Endothelial cell of umbilical vein (primary cell): ENCODE measurements at regions not wholly inside any gene's neighbourhood (a gene's known extent, or its start where the extent isn't known, plus 50 kb on each side); places are given as distances from the start of the nearest gene placed in this dataset.

Experiments
- EZH2 ChIP-seq: IDR thresholded peaks from 2 replicates; pipeline ENCODE4 v1.6.1; 2012; ENCODE audit warnings: borderline replicate concordance, low read depth, mild to moderate bottlenecking, moderate library complexity, low read length, inconsistent platforms; ENCODE audit not compliant: severe bottlenecking
- GATA2 ChIP-seq: IDR thresholded peaks from 2 replicates; pipeline ENCODE4 v1.7.0; 2011; ENCODE audit warnings: low read depth, mild to moderate bottlenecking, moderate library complexity, mixed read lengths, low read length; ENCODE audit not compliant: insufficient read length, insufficient read depth
- POLR2A ChIP-seq: IDR thresholded peaks from 2 replicates; pipeline ENCODE4 v1.6.1; 2012; ENCODE audit warnings: low read depth, mild to moderate bottlenecking, control low read depth, low read length
- POLR2AphosphoS5 ChIP-seq: IDR thresholded peaks from 2 replicates; pipeline ENCODE4 v1.6.1; 2012; ENCODE audit warnings: low read depth, mild to moderate bottlenecking, control low read depth, low read length, moderate library complexity; ENCODE audit not compliant: insufficient read depth
- TF ChIP-seq, protein P1 (sequence below), 2 donors: IDR thresholded peaks; 1 replicate in 1 of 2; 2 replicates in 1 of 2; pipeline ENCODE4 v1.5.1; 2011; ENCODE audit warnings: low read length in 2 of 2, mild to moderate bottlenecking in 2 of 2, moderate library complexity in 2 of 2, control low read depth in 1 of 2, inconsistent platforms in 1 of 2, low read depth in 1 of 2; ENCODE audit not compliant: insufficient read depth in 1 of 2; ENCODE audit errors: extremely low read depth in 1 of 2
- TF ChIP-seq, protein P2 (sequence below): IDR thresholded peaks from 2 replicates; pipeline ENCODE4 v1.6.1; 2011; ENCODE audit not compliant: insufficient read depth, insufficient read length

- TF ChIP-seq, protein P1, sequence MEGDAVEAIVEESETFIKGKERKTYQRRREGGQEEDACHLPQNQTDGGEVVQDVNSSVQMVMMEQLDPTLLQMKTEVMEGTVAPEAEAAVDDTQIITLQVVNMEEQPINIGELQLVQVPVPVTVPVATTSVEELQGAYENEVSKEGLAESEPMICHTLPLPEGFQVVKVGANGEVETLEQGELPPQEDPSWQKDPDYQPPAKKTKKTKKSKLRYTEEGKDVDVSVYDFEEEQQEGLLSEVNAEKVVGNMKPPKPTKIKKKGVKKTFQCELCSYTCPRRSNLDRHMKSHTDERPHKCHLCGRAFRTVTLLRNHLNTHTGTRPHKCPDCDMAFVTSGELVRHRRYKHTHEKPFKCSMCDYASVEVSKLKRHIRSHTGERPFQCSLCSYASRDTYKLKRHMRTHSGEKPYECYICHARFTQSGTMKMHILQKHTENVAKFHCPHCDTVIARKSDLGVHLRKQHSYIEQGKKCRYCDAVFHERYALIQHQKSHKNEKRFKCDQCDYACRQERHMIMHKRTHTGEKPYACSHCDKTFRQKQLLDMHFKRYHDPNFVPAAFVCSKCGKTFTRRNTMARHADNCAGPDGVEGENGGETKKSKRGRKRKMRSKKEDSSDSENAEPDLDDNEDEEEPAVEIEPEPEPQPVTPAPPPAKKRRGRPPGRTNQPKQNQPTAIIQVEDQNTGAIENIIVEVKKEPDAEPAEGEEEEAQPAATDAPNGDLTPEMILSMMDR (IDR thresholded peaks at IDR 0.05; ENCODE audit: extremely low read depth in 1 of 2, insufficient read depth in 1 of 2, low read depth in 1 of 2, low read length in 2 of 2) = no peak
- TF ChIP-seq EZH2 (no peak), GATA2 (no peak), POLR2AphosphoS5 (no peak), POLR2A (no peak)
- TF ChIP-seq, protein P2, sequence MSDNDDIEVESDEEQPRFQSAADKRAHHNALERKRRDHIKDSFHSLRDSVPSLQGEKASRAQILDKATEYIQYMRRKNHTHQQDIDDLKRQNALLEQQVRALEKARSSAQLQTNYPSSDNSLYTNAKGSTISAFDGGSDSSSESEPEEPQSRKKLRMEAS = no peak
Observed at GRCh38 chr3:140752499-140752898, 74.6 kb downstream of the TRIM42 start.
